Stimulated activated memory B cell treated with anti-CD40 and anti-IgM and Interleukin-4, amounts not matched to agents 10 μg/mL and 1 μg/mL and 100 μg/mL, for 72 hours (primary cell): ENCODE measurements at regions not wholly inside any gene's neighbourhood (a gene's known extent, or its start where the extent isn't known, plus 50 kb on each side); places are given as distances from the start of the nearest gene placed in this dataset.
"Not testable (repeated sequence)": the region's sequence is repeated elsewhere in the genome, so short reads cannot be mapped to it uniquely, and the experiment has no call there.

Experiments
- ATAC-seq: fragments of 150-1000 bp; cut with Tn5 transposase; 2 replicates; pipeline ENCODE4 v1.10.0; 2021
- H3K27ac Mint-ChIP-seq: one replicate; pipeline ENCODE4 v1.8.0; 2022; ENCODE audit warnings: mild to moderate bottlenecking, mixed read lengths
- H3K27me3 Mint-ChIP-seq: one replicate; pipeline ENCODE4 v1.8.0; 2022; ENCODE audit warnings: mixed read lengths
- H3K36me3 Mint-ChIP-seq: one replicate; pipeline ENCODE4 v1.8.0; 2022; ENCODE audit warnings: mixed read lengths
- H3K4me1 Mint-ChIP-seq: one replicate; pipeline ENCODE4 v1.8.0; 2022; ENCODE audit warnings: mixed read lengths
- H3K4me3 Mint-ChIP-seq: one replicate; pipeline ENCODE4 v1.8.0; 2022; ENCODE audit warnings: mild to moderate bottlenecking, moderate library complexity, mixed read lengths
- H3K9me3 Mint-ChIP-seq: one replicate; pipeline ENCODE4 v1.8.0; 2022; ENCODE audit warnings: mixed read lengths

DNA sequence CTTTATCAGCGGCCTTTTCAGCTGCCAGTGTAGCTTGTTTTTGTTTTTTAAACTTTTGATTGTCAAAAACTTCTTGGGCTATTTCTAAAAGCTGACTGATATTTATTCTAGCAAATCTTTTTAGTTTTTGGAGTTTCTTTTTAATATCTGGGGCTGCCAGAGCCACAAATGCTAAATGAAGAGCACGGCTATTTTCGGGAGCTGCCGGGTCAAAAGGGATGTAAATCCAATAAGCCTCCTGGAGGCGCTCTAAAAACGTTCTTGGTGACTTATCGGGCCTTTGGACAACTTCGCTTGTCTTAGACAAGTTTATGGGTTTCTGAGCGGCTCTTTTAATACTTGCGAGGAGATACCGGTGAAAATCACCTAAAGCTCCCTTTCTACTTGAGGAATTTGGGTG, 166.1 kb upstream of the CCZ1B start:
- ATAC-seq, H3K9me3 Mint-ChIP-seq, H3K36me3 Mint-ChIP-seq, H3K27ac Mint-ChIP-seq, H3K4me3 Mint-ChIP-seq: not testable (repeated sequence)
- Mint-ChIP-seq H3K27me3 (peaks cover 22% of the 10 kb centered on the region), H3K4me1 (peaks cover 11% of the 10 kb centered on the region)

DNA sequence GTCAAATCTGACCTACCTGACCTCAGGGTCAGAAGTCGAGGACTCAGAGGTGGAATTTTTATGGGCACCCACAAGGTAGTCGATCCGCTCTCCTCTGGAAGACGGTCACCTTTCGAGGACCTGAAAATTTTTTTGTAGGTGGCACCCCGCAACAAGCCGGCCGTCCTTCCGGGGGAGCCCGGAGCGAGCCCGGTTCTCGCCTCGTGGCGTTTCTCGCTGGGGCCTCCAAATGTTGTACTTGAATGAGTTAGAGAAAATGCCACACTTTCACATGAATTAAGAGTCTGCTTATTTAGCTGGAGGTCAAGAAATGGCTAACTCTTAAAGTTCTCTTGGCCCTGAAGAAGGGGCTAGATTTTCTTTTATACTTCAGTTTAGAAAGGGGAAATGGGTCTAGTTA, 169.0 kb upstream of the CCZ1B start:
- H3K36me3 Mint-ChIP-seq, ATAC-seq, H3K4me3 Mint-ChIP-seq, H3K9me3 Mint-ChIP-seq, H3K27ac Mint-ChIP-seq: not testable (repeated sequence)
- Mint-ChIP-seq H3K27me3 (peaks cover 29% of the 10 kb centered on the region), H3K4me1 (peaks cover 11% of the 10 kb centered on the region)

DNA sequence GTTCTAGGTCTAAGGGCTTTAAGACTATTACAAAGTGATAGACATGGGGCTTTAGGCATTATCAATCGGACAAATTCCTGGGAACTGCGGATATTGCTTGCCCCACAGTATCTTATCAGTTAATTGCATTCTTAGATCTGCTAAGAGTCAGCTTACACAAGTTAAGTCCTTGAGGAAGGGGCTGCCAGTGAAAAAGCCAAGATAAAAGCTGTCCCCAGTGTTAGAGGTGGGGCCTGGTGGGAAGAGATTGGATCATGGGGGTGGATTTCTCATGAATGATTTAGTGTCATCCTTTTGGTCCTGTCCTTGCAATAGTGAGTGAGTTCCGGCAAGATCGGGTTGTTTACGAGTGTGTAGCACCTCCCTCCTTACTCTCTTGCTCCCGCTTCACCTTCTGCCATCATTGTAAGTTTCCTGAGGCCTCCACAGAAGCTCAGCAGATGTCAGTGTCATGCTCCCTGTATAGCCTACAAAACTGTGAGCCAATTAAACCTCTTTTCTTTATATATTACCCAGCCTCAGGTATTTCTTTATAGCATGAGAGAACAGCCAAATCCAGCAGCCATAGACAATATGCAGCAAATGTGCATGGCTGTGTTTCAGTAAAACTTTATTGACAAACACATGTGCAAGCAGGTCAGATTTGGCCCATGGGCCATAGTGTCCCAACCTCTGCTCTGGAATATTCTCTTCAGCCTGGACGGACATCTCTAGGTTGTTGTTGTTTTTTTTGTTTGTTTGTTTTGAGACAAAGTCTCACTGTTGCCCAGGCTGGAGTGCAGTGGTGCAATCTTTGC, 169.6 kb upstream of the CCZ1B start:
- not testable (repeated sequence) for H3K4me1 Mint-ChIP-seq, H3K36me3 Mint-ChIP-seq, H3K9me3 Mint-ChIP-seq, H3K4me3 Mint-ChIP-seq, ATAC-seq, H3K27ac Mint-ChIP-seq
- H3K27me3 Mint-ChIP-seq: peaks cover 32% of the 10 kb centered on the region

DNA sequence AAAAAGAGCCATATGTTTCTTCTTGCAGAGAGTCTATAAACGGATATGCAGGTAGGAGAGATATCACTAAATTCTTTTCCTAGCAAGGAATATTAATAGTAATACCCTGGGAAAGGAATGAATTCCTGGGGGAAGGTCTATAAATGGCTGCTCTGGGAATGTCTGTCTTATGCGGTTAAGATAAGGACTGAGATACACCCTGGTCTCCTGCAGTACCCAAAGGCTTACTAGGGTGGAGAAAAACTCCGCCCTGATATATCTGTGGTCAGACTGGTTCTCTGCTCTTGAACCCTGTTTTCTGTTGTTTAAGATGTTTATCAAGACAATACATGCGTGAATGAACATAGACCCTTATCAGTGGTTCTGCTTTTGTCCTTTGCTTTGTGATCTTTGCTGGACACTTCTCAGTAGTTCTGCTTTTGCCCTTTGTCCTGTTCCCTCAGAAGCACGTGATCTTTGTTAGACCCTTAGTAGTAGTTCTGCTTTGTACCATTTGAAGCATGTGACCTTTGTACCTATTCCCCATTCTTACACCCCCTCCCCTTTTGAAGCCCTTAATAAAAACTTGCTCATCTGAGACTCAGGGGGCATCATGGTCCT, 173.1 kb upstream of the CCZ1B start:
- H3K27ac Mint-ChIP-seq, ATAC-seq, H3K4me1 Mint-ChIP-seq, H3K9me3 Mint-ChIP-seq, H3K4me3 Mint-ChIP-seq, H3K36me3 Mint-ChIP-seq: not testable (repeated sequence)
- peaks cover 39% of the 10 kb centered on the region for H3K27me3 Mint-ChIP-seq

DNA sequence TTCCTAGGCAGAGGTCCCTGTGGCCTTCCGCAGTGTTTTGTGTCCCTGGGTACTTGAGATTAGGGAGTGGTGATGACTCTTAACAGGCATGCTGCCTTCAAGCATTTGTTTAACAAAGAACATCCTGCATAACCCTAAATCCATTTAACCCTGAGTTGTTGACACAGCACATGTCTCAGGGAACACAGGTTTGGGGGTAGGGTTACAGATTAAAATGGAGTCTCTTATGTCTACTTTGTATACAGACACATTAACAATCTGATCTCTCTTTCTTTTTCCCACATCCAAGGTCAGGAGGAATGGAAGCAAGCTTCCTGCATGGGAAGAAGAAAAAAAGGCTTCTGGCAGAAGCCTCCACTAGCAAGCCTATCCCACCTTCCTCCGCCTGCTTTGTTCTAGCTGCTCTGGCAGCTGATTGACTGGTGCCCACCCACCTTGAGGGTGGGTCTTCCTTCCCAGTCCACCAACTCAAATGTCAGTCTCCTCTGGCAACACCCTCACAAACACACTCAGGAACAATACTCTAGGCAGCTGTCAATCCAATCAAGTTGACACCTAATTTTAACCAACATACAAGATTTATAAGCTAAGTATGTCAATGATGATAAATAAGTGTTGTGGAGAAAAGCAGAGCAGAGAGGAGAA, 176.5 kb upstream of the CCZ1B start:
- no peak for ATAC-seq
- Mint-ChIP-seq H3K36me3 (peaks cover 7% of the 10 kb centered on the region), H3K4me3 (no peak overlapping the region), H3K9me3 (peaks cover 8% of the 10 kb centered on the region), H3K4me1 (no peaks in the 10 kb centered on the region), H3K27me3 (peaks cover 39% of the 10 kb centered on the region), H3K27ac (no peak overlapping the region)

DNA sequence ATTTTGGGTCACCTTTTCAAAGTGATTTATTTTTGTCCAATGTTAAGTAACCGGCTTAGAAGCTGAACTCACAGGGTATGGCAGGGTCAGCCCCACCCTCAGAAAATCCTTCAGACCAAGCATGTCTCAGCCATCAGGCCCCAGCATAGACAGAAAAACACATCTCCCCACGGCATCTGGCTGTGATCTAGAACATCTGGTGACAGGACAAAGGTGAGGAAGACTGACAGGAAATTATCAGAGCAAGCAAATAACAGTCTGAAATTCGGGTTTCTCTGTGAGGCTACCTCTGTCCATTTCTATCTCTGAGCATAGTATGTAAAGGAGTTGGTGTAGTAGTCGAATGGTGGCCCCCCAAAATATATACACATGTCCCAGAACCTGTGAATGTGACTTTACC, 177.0 kb upstream of the C1GALT1 start:
- Mint-ChIP-seq H3K36me3 (no peaks in the 10 kb centered on the region), H3K4me1 (no peaks in the 10 kb centered on the region), H3K4me3 (no peak overlapping the region), H3K27me3 (peaks cover 51% of the 10 kb centered on the region), H3K9me3 (peaks cover 8% of the 10 kb centered on the region), H3K27ac (no peak overlapping the region)
- ATAC-seq: peak; percentile 12

DNA sequence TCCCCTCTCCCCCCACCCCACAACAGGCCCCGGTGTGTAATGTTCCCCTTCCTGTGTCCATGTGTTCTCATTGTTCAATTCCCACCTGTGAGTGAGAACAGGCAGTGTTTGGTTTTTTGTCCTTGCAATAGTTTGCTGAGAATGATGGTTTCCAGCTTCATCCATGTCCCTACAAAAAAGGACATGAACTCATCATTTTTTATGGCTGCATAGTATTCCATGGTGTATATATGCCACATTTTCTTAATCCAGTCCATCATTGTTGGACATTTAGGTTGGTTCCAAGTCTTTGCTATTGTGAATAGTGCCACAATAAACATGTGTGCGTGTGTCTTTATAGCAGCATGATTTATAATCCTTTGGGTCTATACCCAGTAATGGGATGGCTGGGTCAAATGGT, 176.4 kb upstream of the C1GALT1 start:
- H3K27ac Mint-ChIP-seq, H3K9me3 Mint-ChIP-seq, H3K4me1 Mint-ChIP-seq, H3K36me3 Mint-ChIP-seq, ATAC-seq, H3K4me3 Mint-ChIP-seq: not testable (repeated sequence)
- peaks cover 51% of the 10 kb centered on the region for H3K27me3 Mint-ChIP-seq

DNA sequence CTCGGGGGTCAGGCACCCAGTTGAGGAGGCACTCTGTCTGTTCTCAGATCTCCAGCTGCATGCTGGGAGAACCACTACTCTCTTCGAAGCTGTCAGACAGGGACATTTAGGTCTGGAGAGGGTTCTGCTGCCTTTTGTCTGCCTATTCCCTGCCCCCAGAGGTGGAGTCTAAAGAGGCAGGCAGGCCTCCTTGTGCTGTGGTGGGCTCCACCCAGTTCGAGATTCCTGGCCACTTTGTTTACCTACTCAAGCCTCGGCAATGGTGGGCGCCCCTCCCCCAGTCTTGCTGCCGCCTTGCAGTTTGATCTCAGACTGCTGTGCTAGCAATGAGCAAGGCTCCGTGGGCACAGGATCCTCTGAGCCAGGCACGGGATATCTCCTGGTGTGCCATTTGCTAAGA, 171.1 kb upstream of the C1GALT1 start:
- not testable (repeated sequence) for ATAC-seq, H3K9me3 Mint-ChIP-seq, H3K36me3 Mint-ChIP-seq, H3K4me1 Mint-ChIP-seq, H3K4me3 Mint-ChIP-seq, H3K27ac Mint-ChIP-seq
- peaks cover 73% of the 10 kb centered on the region for H3K27me3 Mint-ChIP-seq

DNA sequence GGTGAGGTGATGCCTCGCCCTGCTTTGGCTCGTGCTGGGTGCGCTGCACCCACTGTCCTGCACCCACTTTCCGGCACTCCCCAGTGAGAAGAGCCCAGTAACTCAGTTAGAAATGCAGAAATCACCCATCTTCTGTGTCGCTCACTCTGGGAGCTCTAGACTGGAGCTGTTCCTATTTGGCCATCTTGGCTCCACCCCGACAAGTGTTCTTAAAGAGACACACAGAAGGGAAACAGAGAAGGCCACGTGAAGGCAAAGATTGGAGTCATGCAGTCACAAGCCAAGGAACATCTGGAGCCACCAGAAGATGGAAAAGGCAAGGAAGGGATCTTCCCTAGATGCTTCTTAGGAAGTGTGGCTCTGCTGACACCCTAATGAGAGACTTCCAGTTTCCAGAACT, 170.6 kb upstream of the C1GALT1 start:
- H3K36me3 Mint-ChIP-seq, H3K4me1 Mint-ChIP-seq, H3K27ac Mint-ChIP-seq, H3K4me3 Mint-ChIP-seq, ATAC-seq, H3K9me3 Mint-ChIP-seq: not testable (repeated sequence)
- H3K27me3 Mint-ChIP-seq: peaks cover 73% of the 10 kb centered on the region

DNA sequence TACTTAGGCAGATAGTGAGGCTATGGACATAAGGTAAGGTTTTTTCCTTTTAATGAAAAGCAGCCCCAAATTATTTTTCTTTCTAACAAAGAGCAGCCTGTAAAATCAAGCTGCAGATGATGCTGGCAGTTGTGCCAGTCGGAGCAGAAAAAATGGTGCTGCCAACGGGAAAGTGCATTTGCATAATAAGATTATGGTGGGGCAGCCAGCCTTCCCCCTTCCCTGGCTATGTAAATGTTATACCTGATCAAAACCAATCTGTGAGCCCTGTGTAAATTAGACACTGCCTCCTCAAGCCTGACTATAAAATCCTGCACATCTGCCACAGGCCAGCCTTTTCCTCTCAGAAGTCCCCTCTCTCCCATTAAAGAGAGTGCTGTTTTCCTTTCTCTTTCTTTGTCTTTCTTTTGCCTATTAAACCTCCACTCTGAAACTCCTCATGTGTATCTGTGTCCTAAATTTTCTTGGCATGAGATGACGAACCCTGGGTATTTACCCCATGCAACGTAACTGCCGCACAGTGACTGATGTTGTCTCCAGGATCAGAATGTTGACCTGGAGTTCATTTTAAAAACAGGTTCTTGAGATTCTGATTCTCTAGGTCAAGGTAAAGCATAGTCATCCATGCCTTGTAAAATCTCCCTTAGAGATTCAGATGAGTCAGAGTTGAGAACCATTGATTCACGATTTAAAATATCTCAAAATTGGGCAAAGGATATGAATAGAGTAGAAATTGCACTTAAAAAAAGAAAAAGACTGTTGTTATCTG, 167.3 kb upstream of the C1GALT1 start:
- no peak for ATAC-seq
- Mint-ChIP-seq H3K9me3 (peaks cover 2% of the 10 kb centered on the region), H3K36me3 (no peaks in the 10 kb centered on the region), H3K4me3 (no peak overlapping the region), H3K27me3 (peaks cover 55% of the 10 kb centered on the region), H3K27ac (no peak overlapping the region), H3K4me1 (no peaks in the 10 kb centered on the region)

DNA sequence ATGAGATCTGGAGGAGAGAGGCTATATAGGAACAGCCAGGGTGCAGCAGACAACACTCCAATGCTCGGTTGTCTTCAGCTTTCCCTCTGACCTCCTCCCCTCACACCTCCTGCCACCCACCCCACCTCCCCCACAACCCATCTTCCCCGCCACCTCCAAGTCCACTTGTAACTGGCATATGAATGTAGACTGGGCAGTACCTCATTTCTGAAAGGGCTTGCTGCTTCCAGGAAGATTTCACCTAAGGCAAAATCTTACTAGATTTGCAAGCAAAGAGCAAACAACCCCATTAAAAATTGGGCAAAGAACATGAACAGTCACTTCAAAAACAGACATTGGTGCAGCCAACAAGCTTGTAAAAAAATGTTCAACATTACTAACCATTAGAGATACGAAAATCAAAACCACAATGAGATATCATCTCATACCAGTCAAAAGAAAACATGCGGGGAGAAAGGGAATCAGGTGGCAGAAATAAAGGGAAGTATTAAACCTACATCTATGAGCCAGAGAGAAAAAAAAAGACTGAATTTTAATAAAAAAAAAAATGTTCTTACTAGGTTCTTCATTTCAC, 164.6 kb upstream of the C1GALT1 start:
- peaks cover 1% of the 10 kb centered on the region for H3K9me3 Mint-ChIP-seq
- H3K27me3 Mint-ChIP-seq: peaks cover 27% of the 10 kb centered on the region
- H3K36me3 Mint-ChIP-seq: no peaks in the 10 kb centered on the region
- no peak overlapping the region for H3K27ac Mint-ChIP-seq
- H3K4me3 Mint-ChIP-seq: no peak overlapping the region
- no peak for ATAC-seq
- H3K4me1 Mint-ChIP-seq: no peaks in the 10 kb centered on the region

DNA sequence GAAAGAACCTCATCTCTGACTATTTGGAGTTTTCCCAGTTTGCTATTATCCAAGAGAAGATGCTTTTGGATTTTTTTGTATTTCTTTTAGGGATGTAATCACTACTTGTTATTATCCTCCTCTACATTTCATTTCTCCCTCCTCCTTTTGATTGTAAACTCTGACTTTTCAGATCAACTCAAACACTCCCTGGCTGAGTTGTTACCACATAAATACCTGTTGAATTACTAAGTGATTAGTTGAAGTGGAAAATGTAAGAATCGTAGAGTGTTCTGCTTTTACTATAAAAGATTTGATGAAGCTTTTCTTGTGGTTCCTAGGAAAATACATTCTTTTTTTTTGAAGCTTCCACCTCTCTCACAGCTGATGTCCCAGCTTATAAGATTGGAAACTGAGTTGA, 164.1 kb upstream of the C1GALT1 start:
- Mint-ChIP-seq H3K27me3 (peaks cover 22% of the 10 kb centered on the region), H3K9me3 (peaks cover 3% of the 10 kb centered on the region), H3K4me1 (no peaks in the 10 kb centered on the region), H3K27ac (no peak overlapping the region), H3K4me3 (no peak overlapping the region), H3K36me3 (no peaks in the 10 kb centered on the region)
- ATAC-seq: no peak

DNA sequence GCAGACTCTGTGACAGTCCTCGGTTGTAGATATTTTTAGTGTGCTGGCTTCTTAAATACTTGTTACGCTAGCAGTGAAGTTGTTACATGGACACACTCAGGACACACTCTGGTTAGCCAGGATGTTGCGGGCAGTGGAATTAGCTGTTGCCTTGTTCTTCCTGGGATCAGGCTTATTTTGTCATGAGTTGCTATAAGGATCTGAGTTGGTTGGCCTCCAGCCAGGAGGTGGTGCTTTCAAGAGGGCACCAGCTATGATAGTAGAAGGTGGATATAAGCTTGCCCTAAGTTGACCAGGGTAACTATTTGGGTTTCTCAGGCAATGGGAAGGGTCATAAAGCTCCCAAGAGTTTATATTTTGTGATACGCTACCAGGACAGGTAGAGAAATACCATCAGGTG, 150.1 kb upstream of the C1GALT1 start:
- no peak overlapping the region for H3K27ac Mint-ChIP-seq
- no peaks in the 10 kb centered on the region for H3K36me3 Mint-ChIP-seq
- peaks cover 82% of the 10 kb centered on the region for H3K27me3 Mint-ChIP-seq
- no peak for ATAC-seq
- no peak overlapping the region for H3K4me3 Mint-ChIP-seq
- no peaks in the 10 kb centered on the region for H3K9me3 Mint-ChIP-seq
- H3K4me1 Mint-ChIP-seq: no peaks in the 10 kb centered on the region

DNA sequence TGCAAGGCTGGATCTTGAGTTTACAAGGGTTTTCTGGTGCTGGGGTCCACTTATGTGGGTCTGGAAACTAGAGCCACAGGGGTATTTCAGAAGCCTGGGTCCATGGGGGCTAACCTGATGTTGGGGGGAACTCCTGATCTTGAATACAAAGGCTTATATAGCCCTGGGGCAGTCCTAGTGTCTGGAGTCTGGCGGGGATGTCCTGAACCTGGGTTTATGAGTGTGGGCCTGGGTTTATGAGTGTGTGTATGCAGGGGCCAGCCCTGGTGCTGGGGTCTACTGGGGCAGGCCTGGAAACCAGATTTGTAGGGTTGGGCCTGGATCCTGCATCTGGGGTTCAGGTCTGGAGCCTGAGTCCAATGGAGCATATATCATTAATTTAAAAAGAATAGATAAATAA, 146.5 kb upstream of the C1GALT1 start:
- no peak for ATAC-seq
- Mint-ChIP-seq H3K27me3 (peaks cover 82% of the 10 kb centered on the region), H3K4me1 (no peaks in the 10 kb centered on the region), H3K27ac (no peak overlapping the region), H3K4me3 (no peak overlapping the region), H3K36me3 (no peaks in the 10 kb centered on the region), H3K9me3 (no peaks in the 10 kb centered on the region)

DNA sequence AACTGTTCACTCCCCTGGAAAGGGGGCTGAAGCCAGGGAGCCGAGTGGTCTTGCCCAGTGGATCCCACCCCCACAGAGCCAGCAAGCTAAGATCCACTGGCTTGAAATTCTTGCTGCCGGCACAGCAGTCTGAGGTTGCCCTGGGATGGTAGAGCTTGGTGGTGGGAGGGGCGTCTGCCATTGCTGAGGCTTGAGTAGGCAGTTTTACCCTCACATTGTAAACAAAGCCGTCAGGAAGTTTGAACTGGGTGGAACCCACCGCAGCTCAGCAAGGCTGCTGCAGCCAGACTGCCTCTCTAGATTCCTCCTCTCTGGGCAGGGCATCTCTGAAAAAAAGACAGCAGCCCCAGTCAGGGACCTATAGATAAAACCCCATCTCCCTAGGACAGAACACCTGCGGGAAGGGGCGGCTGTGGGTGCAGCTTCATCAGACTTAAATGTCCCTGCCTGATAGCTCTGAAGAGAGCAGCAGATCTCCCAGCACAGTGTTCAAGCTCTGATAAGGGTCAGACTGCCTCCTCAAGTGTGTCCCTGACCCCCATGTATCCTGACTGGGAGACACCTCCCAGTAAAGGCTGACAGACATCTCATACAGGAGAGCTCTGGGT, 140.0 kb upstream of the C1GALT1 start:
- H3K36me3 Mint-ChIP-seq: not testable (repeated sequence)

More for the DNA sequence above, 140.0 kb upstream of the C1GALT1 start:
- not testable (repeated sequence) for H3K4me1 Mint-ChIP-seq, ATAC-seq, H3K27ac Mint-ChIP-seq, H3K4me3 Mint-ChIP-seq, H3K9me3 Mint-ChIP-seq
- peaks cover 49% of the 10 kb centered on the region for H3K27me3 Mint-ChIP-seq
